ENCODE measurements at regions not wholly inside any gene's neighbourhood (a gene's known extent, or its start where the extent isn't known, plus 50 kb on each side); places are given as distances from the start of the nearest gene placed in this dataset.

DNA sequence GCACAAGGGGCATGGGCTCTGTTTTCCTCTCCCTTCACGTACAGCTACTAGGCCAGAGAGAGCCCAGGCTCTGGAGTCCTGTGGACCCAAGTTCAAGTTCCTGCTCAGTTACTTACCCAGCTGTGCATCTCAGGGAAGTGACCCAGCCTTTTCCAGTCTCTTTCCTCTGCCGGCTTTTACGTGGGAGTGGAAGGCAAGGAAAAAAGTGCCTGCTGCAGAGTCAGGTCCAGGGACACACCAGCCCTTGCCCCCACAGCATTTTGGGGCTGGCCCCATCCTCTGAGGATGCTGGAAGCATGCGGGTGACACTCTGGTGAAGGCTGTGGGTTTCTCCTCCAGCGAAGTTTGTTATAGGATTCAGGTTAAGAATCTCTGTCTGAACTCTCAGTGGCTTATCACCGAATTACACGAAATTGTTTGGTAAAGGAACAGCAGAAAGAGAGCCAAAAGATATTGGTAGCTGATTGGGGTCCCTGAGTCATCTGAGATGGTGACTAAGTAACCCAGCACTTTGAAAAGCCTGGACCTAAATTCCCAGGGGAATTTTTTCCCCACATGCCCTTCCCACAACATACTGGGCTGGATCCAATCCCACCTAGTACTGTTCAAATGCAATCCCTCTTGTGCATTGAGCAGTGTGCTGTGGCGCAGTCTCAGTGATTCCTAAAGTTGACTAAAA is 424.3 kb downstream of the RPS24 start:
- Histone ChIP-seq H3K4me3 (ENCODE audit: low read length) (no peak overlapping the region), H3K9me3 (ENCODE audit: insufficient read depth, low read depth, low read length) (no peaks in the 10 kb centered on the region), H3K36me3 (ENCODE audit: insufficient read depth, low read depth, low read length) (no peaks in the 10 kb centered on the region), H3K9ac (ENCODE audit: low read depth, low read length) (no peak overlapping the region; the same call in 1 of the 2 replicates), H3K4me1 (ENCODE audit: insufficient read depth, low read length) (no peaks in the 10 kb centered on the region), H3K27me3 (ENCODE audit: insufficient read depth, low read length) (no peaks in the 10 kb centered on the region; the same call in 1 of the 2 replicates), H3K27ac (ENCODE audit: low read length) (no peak overlapping the region)

DNA sequence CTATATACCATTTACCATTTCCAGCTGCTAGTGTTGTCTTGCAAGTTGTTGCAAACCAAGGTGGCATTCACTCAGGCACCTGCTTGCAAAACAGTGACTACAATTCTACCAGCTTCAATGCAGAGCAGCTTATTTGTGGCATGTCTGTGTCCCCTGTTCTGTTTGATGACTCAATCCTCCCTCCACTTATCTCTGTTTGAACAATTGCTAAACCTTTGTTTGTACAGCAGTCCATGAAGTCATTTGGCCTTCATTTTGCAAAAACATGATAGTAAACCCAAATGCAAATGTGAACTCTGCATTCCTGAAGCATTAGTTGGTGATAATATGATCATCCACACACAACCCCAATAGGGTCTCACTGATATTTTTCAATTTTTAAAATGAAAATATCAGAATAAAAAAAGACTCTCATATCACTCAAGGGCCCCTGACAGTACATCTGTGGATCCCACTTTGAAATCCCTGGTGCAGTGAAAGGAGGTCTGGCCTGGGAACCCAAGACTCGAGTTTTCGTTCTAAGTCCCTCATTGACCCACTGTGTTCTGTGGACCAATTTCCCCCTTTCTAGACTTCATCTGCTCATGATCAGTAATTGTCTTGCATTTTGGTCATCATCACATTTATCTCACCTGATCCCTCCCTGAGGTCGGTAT is 425.4 kb downstream of the RPS24 start:
- Histone ChIP-seq H3K4me3 (ENCODE audit: low read length) (no peak overlapping the region), H3K9ac (ENCODE audit: low read depth, low read length) (no peak overlapping the region), H3K36me3 (ENCODE audit: insufficient read depth, low read depth, low read length) (no peaks in the 10 kb centered on the region), H3K4me1 (ENCODE audit: insufficient read depth, low read length) (no peaks in the 10 kb centered on the region), H3K27ac (ENCODE audit: low read length) (no peak overlapping the region), H3K27me3 (ENCODE audit: insufficient read depth, low read length) (no peaks in the 10 kb centered on the region; the same call in 1 of the 2 replicates), H3K9me3 (ENCODE audit: insufficient read depth, low read depth, low read length) (no peaks in the 10 kb centered on the region)

DNA sequence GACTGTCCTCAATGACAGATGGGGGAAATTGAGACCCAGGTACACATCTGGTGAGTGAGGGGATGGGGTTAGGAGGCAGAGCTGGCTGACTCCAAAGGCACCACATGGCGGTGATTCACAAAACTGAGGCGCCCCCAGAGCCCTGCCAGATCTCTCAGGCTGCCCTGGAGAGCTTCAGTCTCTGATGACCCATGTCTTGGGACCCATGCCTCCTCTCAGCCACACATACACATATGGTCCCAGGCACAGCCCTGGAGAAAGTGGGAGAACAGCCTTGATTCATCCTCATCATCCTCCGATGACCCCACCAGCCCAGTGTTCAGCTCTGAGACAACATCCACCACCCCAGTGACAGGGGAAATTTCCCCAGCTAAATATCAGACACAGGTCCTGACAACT is 426.0 kb downstream of the RPS24 start:
- peaks cover 1% of the 10 kb centered on the region; the same call in 1 of the 2 replicates for H3K4me1 ChIP-seq (ENCODE audit: insufficient read depth, low read length)
- no peaks in the 10 kb centered on the region for H3K9me3 ChIP-seq (ENCODE audit: insufficient read depth, low read depth, low read length)
- H3K27me3 ChIP-seq (ENCODE audit: insufficient read depth, low read length), result no peaks in the 10 kb centered on the region
- no peaks in the 10 kb centered on the region for H3K36me3 ChIP-seq (ENCODE audit: insufficient read depth, low read depth, low read length)
- no peak overlapping the region for H3K4me3 ChIP-seq (ENCODE audit: low read length)
- H3K9ac ChIP-seq (ENCODE audit: low read depth, low read length), result no peak overlapping the region
- H3K27ac ChIP-seq (ENCODE audit: low read length), result no peak overlapping the region

DNA sequence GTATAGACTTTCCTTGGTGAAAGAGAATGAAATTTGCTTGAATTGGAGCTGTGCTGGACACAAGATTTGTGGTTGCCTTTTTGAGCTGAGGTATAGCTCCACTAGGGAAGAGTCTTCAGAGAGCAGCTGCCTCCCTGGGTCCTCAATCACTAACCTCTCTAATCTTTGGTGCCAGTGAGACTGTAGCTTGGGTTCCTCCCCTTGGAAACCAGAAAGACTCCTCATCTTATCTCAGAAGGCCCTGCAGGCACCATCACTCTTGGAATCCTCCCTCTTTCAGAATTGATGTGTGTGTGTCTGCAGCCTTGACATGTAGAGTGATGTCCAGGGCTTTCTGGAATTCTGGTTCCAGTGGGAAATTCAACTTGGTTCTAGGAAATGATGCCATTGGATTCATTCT is 426.5 kb downstream of the RPS24 start:
- Histone ChIP-seq H3K9me3 (ENCODE audit: insufficient read depth, low read depth, low read length) (no peaks in the 10 kb centered on the region), H3K4me1 (ENCODE audit: insufficient read depth, low read length) (peaks cover 6% of the 10 kb centered on the region; the same call in 1 of the 2 replicates), H3K27ac (ENCODE audit: low read length) (no peak overlapping the region), H3K27me3 (ENCODE audit: insufficient read depth, low read length) (no peaks in the 10 kb centered on the region), H3K9ac (ENCODE audit: low read depth, low read length) (no peak overlapping the region), H3K36me3 (ENCODE audit: insufficient read depth, low read depth, low read length) (no peaks in the 10 kb centered on the region), H3K4me3 (ENCODE audit: low read length) (no peak overlapping the region)

DNA sequence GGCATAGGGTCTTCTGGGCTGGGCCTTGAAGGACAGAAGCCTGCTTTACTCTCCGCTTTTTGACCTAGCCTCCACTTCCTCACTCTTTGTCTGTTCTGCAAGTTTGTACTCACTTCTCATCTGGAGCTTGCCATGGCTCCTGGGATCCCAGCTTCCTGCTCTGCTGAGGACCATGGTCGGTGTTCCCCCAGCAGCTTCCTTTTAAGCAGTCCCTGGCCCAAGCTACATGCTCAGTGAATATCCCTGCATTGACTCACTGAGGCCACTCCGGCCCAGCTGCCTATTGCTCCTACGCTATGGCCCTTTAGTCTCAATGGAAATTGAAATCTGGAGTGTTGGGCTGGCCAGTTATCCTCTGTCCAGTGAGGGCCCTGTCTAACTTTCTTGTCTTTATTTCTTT is 427.7 kb downstream of the RPS24 start:
- peaks cover 14% of the 10 kb centered on the region for H3K4me1 ChIP-seq (ENCODE audit: insufficient read depth, low read length)
- no peak overlapping the region for H3K4me3 ChIP-seq (ENCODE audit: low read length)
- no peak overlapping the region for H3K9ac ChIP-seq (ENCODE audit: low read depth, low read length)
- no peaks in the 10 kb centered on the region for H3K9me3 ChIP-seq (ENCODE audit: insufficient read depth, low read depth, low read length)
- H3K27me3 ChIP-seq (ENCODE audit: insufficient read depth, low read length), result no peaks in the 10 kb centered on the region
- H3K27ac ChIP-seq (ENCODE audit: low read length), result no peak overlapping the region
- no peaks in the 10 kb centered on the region for H3K36me3 ChIP-seq (ENCODE audit: insufficient read depth, low read depth, low read length)

DNA sequence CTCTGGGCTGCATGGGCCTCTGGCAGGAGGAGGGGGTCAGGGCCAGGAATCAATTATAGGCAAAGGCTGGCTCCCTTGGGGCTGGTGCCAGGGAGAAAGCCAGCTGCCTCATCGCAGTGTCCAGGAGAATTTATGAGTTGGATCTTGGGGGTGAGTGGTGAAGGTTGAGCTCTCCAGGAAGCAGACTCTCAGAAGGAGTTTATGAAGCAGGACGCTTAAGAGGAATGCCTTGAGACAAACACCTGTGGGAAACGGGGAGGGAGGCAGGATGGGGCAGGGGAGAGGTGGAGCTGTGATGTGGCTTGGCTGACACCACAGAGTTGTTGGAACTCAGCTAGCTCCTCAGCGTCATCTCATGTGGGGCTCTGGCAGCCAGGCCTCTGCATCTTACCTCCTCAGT is 428.5 kb downstream of the RPS24 start:
- Histone ChIP-seq H3K27ac (ENCODE audit: low read length) (no peak overlapping the region), H3K36me3 (ENCODE audit: insufficient read depth, low read depth, low read length) (no peaks in the 10 kb centered on the region), H3K27me3 (ENCODE audit: insufficient read depth, low read length) (no peaks in the 10 kb centered on the region), H3K9me3 (ENCODE audit: insufficient read depth, low read depth, low read length) (no peaks in the 10 kb centered on the region), H3K4me3 (ENCODE audit: low read length) (no peak overlapping the region), H3K4me1 (ENCODE audit: insufficient read depth, low read length) (peaks cover 14% of the 10 kb centered on the region), H3K9ac (ENCODE audit: low read depth, low read length) (no peak overlapping the region)

DNA sequence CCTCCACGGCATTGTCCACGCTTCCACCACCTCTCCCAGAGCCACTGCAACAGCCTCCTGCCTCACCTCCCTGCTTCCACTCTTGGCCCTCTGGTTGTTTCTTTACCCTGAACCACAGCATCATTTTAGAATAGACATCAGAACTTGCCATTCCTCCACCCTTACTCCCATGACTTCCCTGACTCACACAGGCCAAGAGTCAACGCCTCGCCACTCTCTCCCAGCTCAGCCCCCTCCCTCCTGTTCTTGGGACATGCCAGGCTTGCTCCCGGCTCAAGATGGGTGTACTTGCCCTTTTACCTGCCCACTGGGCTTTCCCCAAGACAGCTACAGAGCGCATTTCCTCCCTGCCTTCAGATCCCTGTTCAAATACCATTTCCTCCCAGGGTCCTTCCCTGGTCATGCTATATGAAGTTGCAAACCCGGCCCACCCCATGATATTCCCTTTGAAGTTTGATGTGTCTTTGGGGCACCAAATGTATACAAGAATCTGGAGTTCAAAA is 429.1 kb downstream of the RPS24 start:
- Histone ChIP-seq H3K4me1 (ENCODE audit: insufficient read depth, low read length) (peaks cover 14% of the 10 kb centered on the region), H3K4me3 (ENCODE audit: low read length) (no peak overlapping the region), H3K36me3 (ENCODE audit: insufficient read depth, low read depth, low read length) (no peaks in the 10 kb centered on the region), H3K9me3 (ENCODE audit: insufficient read depth, low read depth, low read length) (no peaks in the 10 kb centered on the region), H3K27me3 (ENCODE audit: insufficient read depth, low read length) (no peaks in the 10 kb centered on the region), H3K27ac (ENCODE audit: low read length) (no peak overlapping the region), H3K9ac (ENCODE audit: low read depth, low read length) (no peak overlapping the region)

DNA sequence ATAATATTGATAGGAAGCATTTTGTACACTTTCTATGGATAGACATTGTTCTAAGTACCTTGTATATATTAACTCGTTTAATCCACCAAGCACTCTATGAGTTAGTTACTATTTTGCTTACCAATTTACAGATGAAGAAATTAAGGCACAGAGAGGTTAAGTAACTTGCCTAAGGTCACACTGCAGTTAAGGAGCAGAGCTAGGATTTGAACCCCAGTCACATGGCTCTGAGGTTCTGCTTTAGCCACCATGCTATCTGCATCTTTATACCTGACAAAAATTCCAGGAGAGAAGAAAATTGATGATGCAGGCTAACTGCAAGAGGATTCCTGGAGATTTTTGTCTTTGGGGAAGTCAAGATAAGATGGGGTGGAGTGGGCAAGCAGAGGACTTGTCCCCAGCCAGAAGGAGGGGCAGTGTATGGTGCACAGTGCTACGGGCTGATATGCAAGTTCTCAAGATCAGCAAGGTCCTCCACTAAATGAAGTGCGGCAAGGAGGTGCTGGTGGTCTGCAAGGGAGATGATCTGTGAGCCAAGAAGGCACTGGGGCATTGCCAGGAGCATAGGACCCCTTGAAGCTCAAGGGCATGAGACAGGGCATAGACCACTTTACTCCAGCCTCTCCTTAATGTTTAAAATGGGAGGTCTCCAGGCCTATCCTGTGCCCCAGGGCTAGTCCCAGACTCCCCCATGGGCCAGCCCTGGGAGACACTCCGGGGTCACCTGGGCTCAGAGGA is 430.6 kb downstream of the RPS24 start:
- Histone ChIP-seq H3K36me3 (ENCODE audit: insufficient read depth, low read depth, low read length) (no peaks in the 10 kb centered on the region), H3K9me3 (ENCODE audit: insufficient read depth, low read depth, low read length) (no peaks in the 10 kb centered on the region), H3K4me3 (ENCODE audit: low read length) (no peak overlapping the region), H3K4me1 (ENCODE audit: insufficient read depth, low read length) (peaks cover 14% of the 10 kb centered on the region), H3K27ac (ENCODE audit: low read length) (no peak overlapping the region), H3K27me3 (ENCODE audit: insufficient read depth, low read length) (no peaks in the 10 kb centered on the region), H3K9ac (ENCODE audit: low read depth, low read length) (no peak overlapping the region)

DNA sequence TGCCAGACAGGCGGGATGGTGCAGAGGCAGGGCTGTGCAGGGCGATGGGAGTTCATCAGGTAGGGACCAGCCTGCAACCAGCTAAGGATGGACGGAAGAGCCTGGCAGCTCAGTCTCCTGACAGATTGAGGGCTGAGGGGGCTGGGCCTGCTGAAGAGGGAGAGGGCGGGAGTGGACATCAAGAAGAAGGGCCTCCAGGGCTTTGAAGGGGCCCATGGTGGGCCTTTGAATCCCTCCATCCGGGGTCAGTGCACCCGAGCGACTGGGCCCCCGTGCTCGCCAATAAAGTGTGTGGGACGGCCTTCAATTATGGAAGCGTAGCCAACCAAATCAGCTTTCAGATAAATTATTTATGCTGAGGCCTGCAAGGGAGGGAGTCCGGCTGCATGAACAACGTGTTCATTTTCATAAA is 431.2 kb downstream of the RPS24 start:
- no peak overlapping the region for H3K4me3 ChIP-seq (ENCODE audit: low read length)
- no peak overlapping the region for H3K27ac ChIP-seq (ENCODE audit: low read length)
- no peaks in the 10 kb centered on the region for H3K27me3 ChIP-seq (ENCODE audit: insufficient read depth, low read length)
- H3K9me3 ChIP-seq (ENCODE audit: insufficient read depth, low read depth, low read length), result no peaks in the 10 kb centered on the region
- no peaks in the 10 kb centered on the region for H3K36me3 ChIP-seq (ENCODE audit: insufficient read depth, low read depth, low read length)
- no peak overlapping the region for H3K9ac ChIP-seq (ENCODE audit: low read depth, low read length)
- H3K4me1 ChIP-seq (ENCODE audit: insufficient read depth, low read length), result peaks cover 14% of the 10 kb centered on the region

DNA sequence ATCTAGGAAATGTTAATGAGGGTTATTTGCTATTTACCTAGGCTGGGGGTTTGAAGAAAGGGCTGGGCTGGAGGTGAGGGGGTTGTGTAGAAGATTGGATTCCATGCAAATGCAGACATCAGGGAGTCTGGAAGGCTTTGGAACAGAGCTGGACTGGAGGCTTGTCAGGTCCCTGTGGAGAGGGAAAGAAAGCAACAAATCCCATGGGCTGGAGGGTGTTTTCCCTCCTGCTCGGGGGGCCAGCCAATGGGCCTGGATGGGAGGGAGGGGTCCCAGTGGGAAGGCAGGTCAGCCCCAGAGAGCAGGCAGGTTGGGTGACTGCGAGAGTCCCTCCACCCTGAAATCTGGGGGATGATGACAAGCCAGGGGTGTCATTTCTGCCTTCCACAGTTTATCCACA is 431.8 kb downstream of the RPS24 start:
- no peaks in the 10 kb centered on the region for H3K27me3 ChIP-seq (ENCODE audit: insufficient read depth, low read length)
- H3K9me3 ChIP-seq (ENCODE audit: insufficient read depth, low read depth, low read length), result no peaks in the 10 kb centered on the region
- H3K4me1 ChIP-seq (ENCODE audit: insufficient read depth, low read length), result peaks cover 14% of the 10 kb centered on the region
- H3K36me3 ChIP-seq (ENCODE audit: insufficient read depth, low read depth, low read length), result no peaks in the 10 kb centered on the region
- no peak overlapping the region for H3K27ac ChIP-seq (ENCODE audit: low read length)
- H3K4me3 ChIP-seq (ENCODE audit: low read length), result no peak overlapping the region
- no peak overlapping the region for H3K9ac ChIP-seq (ENCODE audit: low read depth, low read length)

DNA sequence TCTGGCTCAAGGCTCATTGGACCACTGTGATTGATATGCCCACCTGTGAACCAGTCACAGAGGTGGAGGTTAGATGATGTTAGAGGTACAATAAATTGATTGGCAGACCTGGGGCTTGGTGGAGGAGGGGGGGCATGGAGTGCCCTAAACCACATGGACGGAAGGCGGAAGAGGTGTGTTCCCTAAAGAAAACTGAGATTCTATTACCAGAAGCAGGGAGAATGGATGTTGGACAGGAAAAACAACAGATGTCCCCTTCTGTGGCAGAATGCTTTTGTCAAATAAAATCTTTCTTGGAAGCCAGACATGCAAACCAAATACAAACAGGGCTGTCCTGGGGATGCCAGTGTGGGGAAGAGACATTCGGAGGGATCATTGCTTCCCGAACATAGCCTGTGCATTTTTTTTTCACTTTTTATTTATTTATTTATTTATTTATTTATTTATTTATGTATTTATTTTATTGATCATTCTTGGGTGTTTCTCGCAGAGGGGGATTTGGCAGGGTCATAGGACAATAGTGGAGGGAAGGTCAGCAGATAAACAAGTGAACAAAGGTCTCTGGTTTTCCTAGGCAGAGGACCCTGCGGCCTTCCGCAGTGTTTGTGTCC is 433.9 kb downstream of the RPS24 start:
- Histone ChIP-seq H3K9me3 (ENCODE audit: insufficient read depth, low read depth, low read length) (no peaks in the 10 kb centered on the region), H3K9ac (ENCODE audit: low read depth, low read length) (no peak overlapping the region), H3K27ac (ENCODE audit: low read length) (no peak overlapping the region), H3K4me3 (ENCODE audit: low read length) (no peak overlapping the region), H3K27me3 (ENCODE audit: insufficient read depth, low read length) (no peaks in the 10 kb centered on the region), H3K36me3 (ENCODE audit: insufficient read depth, low read depth, low read length) (no peaks in the 10 kb centered on the region), H3K4me1 (ENCODE audit: insufficient read depth, low read length) (peaks cover 22% of the 10 kb centered on the region)

All from iPS-20b (cell line).